Suprapubic skin (tissue), 3 donors: ENCODE measurements at regions not wholly inside any gene's neighbourhood (a gene's known extent, or its start where the extent isn't known, plus 50 kb on each side); places are given as distances from the start of the nearest gene placed in this dataset.
"Not testable (repeated sequence)": the region's sequence is repeated elsewhere in the genome, so short reads cannot be mapped to it uniquely, and the experiment has no call there.

Experiments used
- CTCF ChIP-seq, 2 donors: fragments of 200-600 bp in 1 of 2; fragments of 450-650 bp in 1 of 2; sonication (generic) in 1 of 2; IDR thresholded peaks; one replicate each; pipeline ENCODE4 v1.5.1; 2016 to 2019; ENCODE audit warnings: antibody characterized with exemption in 2 of 2, mild to moderate bottlenecking in 1 of 2, moderate library complexity in 1 of 2
- POLR2A ChIP-seq, 2 donors: fragments of 450-650 bp; IDR thresholded peaks; one replicate each; pipeline ENCODE4 v1.6.1; 2017; ENCODE audit warnings: antibody characterized with exemption in 2 of 2, mild to moderate bottlenecking in 2 of 2, moderate library complexity in 2 of 2

GRCh38 chr6:58047865-58048264, 730.4 kb downstream of the PRIM2 start:
- not testable (repeated sequence) for TF ChIP-seq CTCF, POLR2A (IDR thresholded peaks at IDR 0.05)
